PFSK-1 (cell line): ENCODE measurements at regions not wholly inside any gene's neighbourhood (a gene's known extent, or its start where the extent isn't known, plus 50 kb on each side); places are given as distances from the start of the nearest gene placed in this dataset.

Experiments
- FOXP2 ChIP-seq: optimal IDR thresholded peaks from 2 replicates; pipeline ENCODE3; 2011; ENCODE audit warnings: borderline replicate concordance, control low read depth, inconsistent platforms; ENCODE audit not compliant: insufficient read depth; ENCODE audit errors: extremely low read length, extremely low read depth
- POLR2AphosphoS5 ChIP-seq: IDR thresholded peaks from 2 replicates; pipeline ENCODE4 v1.6.1; 2012; ENCODE audit warnings: low read depth, mild to moderate bottlenecking, control low read depth, low read length, moderate library complexity
- SIN3A ChIP-seq: IDR thresholded peaks from 2 replicates; pipeline ENCODE4 v1.6.1; 2012; ENCODE audit warnings: mild to moderate bottlenecking, low read length, moderate library complexity, borderline replicate concordance; ENCODE audit not compliant: insufficient read depth
- TAF1 ChIP-seq: IDR thresholded peaks from 2 replicates; pipeline ENCODE4 v1.6.1; 2012; ENCODE audit warnings: low read length, control low read depth, borderline replicate concordance; ENCODE audit not compliant: insufficient read depth
- TF ChIP-seq, protein P1 (sequence below), 2 experiments: IDR thresholded peaks; 2 replicates each; pipeline versions ENCODE4 v1.6.1 to v1.8.0; 2011 to 2012; ENCODE audit warnings: low read depth in 2 of 2, low read length in 2 of 2, control low read depth in 1 of 2, inconsistent platforms in 1 of 2, mild to moderate bottlenecking in 1 of 2, moderate library complexity in 1 of 2; ENCODE audit not compliant: insufficient read depth in 1 of 2

DNA sequence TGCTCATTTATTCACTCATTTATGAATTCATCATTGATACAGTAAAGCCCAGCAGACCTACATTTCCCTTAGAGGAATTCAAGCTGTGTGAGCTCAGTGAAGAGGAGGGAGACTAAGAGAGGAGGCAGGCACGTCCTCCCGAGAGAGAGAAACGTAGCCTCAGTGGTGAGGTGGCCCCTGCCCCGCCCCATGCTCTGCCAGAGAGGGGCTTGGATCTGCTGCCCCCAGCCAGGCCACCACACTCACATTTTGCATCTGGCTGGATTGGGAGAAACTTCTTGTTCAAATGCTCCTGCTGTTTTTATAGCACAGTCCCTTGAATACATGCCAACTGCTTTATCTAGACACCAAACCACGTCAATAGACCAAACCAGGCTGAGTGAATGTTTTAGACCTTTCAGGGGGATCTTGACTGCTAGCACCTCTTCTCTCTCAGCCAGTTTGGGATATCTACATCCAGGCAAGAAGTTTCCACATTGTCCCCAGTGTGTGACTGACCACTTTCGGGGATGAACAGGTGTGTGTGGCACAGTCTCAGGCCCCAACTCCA lies 67.7 kb upstream of the AJAP1 start:
- no peak for TF ChIP-seq TAF1
- no peak for TF ChIP-seq SIN3A
- TF ChIP-seq, protein P1, sequence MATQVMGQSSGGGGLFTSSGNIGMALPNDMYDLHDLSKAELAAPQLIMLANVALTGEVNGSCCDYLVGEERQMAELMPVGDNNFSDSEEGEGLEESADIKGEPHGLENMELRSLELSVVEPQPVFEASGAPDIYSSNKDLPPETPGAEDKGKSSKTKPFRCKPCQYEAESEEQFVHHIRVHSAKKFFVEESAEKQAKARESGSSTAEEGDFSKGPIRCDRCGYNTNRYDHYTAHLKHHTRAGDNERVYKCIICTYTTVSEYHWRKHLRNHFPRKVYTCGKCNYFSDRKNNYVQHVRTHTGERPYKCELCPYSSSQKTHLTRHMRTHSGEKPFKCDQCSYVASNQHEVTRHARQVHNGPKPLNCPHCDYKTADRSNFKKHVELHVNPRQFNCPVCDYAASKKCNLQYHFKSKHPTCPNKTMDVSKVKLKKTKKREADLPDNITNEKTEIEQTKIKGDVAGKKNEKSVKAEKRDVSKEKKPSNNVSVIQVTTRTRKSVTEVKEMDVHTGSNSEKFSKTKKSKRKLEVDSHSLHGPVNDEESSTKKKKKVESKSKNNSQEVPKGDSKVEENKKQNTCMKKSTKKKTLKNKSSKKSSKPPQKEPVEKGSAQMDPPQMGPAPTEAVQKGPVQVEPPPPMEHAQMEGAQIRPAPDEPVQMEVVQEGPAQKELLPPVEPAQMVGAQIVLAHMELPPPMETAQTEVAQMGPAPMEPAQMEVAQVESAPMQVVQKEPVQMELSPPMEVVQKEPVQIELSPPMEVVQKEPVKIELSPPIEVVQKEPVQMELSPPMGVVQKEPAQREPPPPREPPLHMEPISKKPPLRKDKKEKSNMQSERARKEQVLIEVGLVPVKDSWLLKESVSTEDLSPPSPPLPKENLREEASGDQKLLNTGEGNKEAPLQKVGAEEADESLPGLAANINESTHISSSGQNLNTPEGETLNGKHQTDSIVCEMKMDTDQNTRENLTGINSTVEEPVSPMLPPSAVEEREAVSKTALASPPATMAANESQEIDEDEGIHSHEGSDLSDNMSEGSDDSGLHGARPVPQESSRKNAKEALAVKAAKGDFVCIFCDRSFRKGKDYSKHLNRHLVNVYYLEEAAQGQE (IDR thresholded peaks at IDR 0.05; ENCODE audit: insufficient read depth in 1 of 2, low read depth in 2 of 2, low read length in 2 of 2): no peak
- TF ChIP-seq POLR2AphosphoS5: no peak
- no peak for TF ChIP-seq FOXP2

DNA sequence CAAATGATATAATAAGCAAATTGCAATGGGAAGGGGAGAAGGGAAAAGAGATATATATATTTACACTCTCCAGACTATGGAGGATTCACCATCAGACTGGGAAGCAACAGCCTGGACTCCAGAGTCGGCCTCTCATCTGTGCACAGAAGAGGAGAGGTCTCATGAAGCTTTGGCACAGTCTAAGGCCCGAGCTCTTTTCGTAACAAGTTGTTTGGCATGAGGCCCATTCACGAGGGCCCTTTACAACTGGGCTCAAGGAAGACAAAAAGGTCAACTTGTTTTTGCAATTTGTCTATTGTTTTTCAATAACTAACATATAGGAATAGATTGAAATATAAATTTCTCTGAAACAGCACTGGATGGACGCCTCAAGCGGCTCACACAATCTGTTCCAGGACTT lies 66.7 kb upstream of the AJAP1 start:
- TF ChIP-seq POLR2AphosphoS5 (no peak), SIN3A (no peak), FOXP2 (no peak), TAF1 (no peak)
- TF ChIP-seq, protein P1 (IDR thresholded peaks at IDR 0.05; ENCODE audit: insufficient read depth in 1 of 2, low read depth in 2 of 2, low read length in 2 of 2): no peak

DNA sequence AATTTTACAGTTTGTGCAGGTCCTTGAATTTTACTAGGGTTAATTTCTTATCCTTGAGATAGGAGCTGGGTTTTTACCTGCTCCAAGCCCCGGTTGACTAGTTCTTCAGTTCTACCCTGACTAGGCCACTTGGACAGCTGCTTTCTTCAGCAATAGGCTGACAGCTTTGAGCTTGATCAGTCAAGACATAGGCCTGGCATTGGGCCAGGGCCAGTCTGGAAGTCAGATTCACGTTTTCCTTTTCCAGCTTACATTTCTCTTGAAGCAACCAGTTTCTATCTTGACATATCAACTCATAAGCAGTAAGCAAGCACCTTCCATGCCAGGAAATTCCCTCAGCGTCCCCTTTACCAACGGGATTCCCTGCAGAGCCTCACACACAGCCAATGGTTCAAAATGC lies 63.7 kb upstream of the AJAP1 start:
- no peak for TF ChIP-seq TAF1
- TF ChIP-seq FOXP2: no peak
- no peak for TF ChIP-seq SIN3A
- TF ChIP-seq POLR2AphosphoS5: no peak
- TF ChIP-seq, protein P1 (IDR thresholded peaks at IDR 0.05; ENCODE audit: insufficient read depth in 1 of 2, low read depth in 2 of 2, low read length in 2 of 2): no peak

DNA sequence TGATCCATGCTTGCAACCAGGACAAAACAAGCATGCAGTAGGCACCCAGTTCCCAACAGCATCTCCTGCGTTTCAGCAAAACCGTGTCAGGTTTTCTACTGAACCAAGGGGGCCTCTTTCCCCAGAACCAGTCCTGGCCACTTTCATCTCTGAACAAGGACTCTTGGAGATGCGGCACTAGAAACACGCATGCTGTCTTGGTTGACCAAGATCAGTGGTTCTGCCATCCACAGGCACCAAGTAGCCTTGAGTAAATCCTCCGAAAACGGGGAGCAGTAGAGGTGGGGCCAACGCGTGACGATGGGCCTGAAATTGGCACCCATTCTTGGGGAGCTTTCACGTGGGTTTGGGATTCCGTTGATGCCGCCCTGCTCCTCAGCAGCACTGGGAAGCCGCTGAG lies 62.5 kb upstream of the AJAP1 start:
- TF ChIP-seq SIN3A: no peak
- no peak for TF ChIP-seq TAF1
- TF ChIP-seq, protein P1 (IDR thresholded peaks at IDR 0.05; ENCODE audit: insufficient read depth in 1 of 2, low read depth in 2 of 2, low read length in 2 of 2): no peak
- TF ChIP-seq POLR2AphosphoS5: no peak
- no peak for TF ChIP-seq FOXP2

DNA sequence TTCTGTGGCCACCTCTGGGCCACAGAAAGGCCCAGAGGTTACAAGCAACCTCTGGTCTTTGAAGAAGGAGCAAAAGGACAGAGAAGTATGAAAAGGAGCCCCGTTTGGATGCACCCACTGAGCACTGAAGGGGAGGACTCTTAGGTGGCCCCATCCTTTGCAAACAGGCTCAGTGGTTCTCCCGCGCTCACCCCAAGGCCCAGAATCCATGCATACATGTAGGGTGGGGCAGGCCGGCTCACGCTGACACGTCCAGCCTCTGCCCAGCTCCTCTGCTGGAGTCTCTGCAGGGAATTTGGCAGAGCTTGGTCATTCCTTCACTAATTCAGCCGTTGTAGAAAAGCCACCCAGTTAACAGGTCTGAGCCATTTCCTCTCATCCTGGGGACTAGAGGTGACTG lies 61.3 kb upstream of the AJAP1 start:
- TF ChIP-seq, protein P1 (IDR thresholded peaks at IDR 0.05; ENCODE audit: insufficient read depth in 1 of 2, low read depth in 2 of 2, low read length in 2 of 2): no peak
- TF ChIP-seq FOXP2: no peak
- TF ChIP-seq SIN3A: no peak
- no peak for TF ChIP-seq POLR2AphosphoS5
- no peak for TF ChIP-seq TAF1
